ENCODE measurements at regions not wholly inside any gene's neighbourhood (a gene's known extent, or its start where the extent isn't known, plus 50 kb on each side); places are given as distances from the start of the nearest gene placed in this dataset.

DNA sequence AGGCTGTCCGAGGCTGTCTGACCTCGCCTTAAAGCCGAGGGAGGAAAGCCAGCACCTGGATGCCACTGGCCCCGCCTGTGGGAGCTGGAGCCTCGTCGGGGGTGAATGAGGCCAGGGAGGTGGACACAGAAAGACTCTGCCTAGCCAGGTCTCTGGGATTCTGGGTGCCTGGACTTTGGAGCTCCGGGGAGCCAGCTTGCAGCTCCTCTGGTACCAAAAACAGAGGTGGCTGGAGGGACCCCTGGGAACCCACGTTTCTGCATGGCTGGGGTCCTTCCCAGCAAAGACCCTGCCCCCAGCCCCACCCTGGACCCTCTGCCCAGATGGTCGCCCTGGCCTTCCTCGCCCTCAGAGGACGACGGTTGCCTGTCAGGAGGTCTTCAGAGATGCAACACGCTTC, 239.7 kb downstream of the BRD1 start:
- Histone ChIP-seq H3K4me3 (ENCODE audit: low read depth in 2 of 2, low read length in 2 of 2) (no peak overlapping the region), H3K9me3 (ENCODE audit: control insufficient read depth, insufficient read depth, low read depth, low read length) (no peaks in the 10 kb centered on the region), H3K27ac (ENCODE audit: low read length) (no peak overlapping the region), H3K4me1 (ENCODE audit: control insufficient read depth, insufficient read depth, low read length) (no peaks in the 10 kb centered on the region), H3K27me3 (ENCODE audit: control insufficient read depth, insufficient read depth, low read length) (no peaks in the 10 kb centered on the region), H3K36me3 (ENCODE audit: control insufficient read depth, insufficient read depth, low read length) (no peaks in the 10 kb centered on the region)
- DNase-seq (ENCODE audit: low read depth, low spot score), result no peak
- ChIA-PET CTCF (no interaction called here), POLR2A (no interaction called here)
- no peak for ATAC-seq
- in situ Hi-C loops (cut with HindIII; ENCODE audit: low pct_unique_long_range_greater_than_20kb, low sequenced_read_pairs) (no loop called here), intact Hi-C loops (cut with micrococcal nuclease; ENCODE audit: unreplicated experiment) (no loop called here)
- no TSS peak for BruUV-seq (replicated peaks)
- TF ChIP-seq, protein P1, sequence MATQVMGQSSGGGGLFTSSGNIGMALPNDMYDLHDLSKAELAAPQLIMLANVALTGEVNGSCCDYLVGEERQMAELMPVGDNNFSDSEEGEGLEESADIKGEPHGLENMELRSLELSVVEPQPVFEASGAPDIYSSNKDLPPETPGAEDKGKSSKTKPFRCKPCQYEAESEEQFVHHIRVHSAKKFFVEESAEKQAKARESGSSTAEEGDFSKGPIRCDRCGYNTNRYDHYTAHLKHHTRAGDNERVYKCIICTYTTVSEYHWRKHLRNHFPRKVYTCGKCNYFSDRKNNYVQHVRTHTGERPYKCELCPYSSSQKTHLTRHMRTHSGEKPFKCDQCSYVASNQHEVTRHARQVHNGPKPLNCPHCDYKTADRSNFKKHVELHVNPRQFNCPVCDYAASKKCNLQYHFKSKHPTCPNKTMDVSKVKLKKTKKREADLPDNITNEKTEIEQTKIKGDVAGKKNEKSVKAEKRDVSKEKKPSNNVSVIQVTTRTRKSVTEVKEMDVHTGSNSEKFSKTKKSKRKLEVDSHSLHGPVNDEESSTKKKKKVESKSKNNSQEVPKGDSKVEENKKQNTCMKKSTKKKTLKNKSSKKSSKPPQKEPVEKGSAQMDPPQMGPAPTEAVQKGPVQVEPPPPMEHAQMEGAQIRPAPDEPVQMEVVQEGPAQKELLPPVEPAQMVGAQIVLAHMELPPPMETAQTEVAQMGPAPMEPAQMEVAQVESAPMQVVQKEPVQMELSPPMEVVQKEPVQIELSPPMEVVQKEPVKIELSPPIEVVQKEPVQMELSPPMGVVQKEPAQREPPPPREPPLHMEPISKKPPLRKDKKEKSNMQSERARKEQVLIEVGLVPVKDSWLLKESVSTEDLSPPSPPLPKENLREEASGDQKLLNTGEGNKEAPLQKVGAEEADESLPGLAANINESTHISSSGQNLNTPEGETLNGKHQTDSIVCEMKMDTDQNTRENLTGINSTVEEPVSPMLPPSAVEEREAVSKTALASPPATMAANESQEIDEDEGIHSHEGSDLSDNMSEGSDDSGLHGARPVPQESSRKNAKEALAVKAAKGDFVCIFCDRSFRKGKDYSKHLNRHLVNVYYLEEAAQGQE (IDR thresholded peaks at IDR 0.05; ENCODE audit: insufficient read depth in 1 of 2, low read depth in 2 of 2, low read length in 1 of 2), result no peak
- TF ChIP-seq, protein P2, sequence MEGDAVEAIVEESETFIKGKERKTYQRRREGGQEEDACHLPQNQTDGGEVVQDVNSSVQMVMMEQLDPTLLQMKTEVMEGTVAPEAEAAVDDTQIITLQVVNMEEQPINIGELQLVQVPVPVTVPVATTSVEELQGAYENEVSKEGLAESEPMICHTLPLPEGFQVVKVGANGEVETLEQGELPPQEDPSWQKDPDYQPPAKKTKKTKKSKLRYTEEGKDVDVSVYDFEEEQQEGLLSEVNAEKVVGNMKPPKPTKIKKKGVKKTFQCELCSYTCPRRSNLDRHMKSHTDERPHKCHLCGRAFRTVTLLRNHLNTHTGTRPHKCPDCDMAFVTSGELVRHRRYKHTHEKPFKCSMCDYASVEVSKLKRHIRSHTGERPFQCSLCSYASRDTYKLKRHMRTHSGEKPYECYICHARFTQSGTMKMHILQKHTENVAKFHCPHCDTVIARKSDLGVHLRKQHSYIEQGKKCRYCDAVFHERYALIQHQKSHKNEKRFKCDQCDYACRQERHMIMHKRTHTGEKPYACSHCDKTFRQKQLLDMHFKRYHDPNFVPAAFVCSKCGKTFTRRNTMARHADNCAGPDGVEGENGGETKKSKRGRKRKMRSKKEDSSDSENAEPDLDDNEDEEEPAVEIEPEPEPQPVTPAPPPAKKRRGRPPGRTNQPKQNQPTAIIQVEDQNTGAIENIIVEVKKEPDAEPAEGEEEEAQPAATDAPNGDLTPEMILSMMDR (IDR thresholded peaks at IDR 0.05), result no peak
- TF ChIP-seq TCF7L2 (IDR thresholded peaks at IDR 0.05; ENCODE audit: low read depth, low read length) (no peak), SIN3A (IDR thresholded peaks at IDR 0.05; ENCODE audit: borderline replicate concordance, insufficient read depth, low read depth, low read length) (no peak), POLR2AphosphoS5 (IDR thresholded peaks at IDR 0.05; ENCODE audit: low read depth, low read length) (no peak)

DNA sequence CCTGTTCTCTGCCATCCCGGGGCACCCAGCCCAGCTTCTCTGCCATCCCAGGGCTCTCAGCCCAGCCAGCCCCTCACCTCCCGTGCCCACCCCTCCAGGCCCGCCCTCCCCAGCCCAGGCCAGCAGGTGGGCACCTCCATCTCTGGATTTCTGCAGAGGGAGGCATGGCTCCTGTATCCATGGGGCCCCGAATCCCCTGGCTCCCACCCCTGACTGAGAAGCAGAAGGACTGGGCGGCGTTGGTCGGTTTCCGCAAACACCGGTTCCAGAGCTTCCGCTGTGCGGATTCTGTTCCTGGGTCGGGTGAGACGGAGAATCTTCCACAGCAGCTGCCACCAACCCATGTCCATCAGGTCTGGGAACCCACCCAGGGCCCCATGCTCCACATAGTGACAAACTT, 240.3 kb downstream of the BRD1 start:
- no peak overlapping the region for H3K27ac ChIP-seq (ENCODE audit: low read length)
- H3K4me3 ChIP-seq (ENCODE audit: low read depth in 2 of 2, low read length in 2 of 2), result no peak overlapping the region
- in situ Hi-C loops (cut with HindIII; ENCODE audit: low pct_unique_long_range_greater_than_20kb, low sequenced_read_pairs) (no loop called here), intact Hi-C loops (cut with micrococcal nuclease; ENCODE audit: unreplicated experiment) (no loop called here)
- no peaks in the 10 kb centered on the region for H3K9me3 ChIP-seq (ENCODE audit: control insufficient read depth, insufficient read depth, low read depth, low read length)
- no peaks in the 10 kb centered on the region for H3K36me3 ChIP-seq (ENCODE audit: control insufficient read depth, insufficient read depth, low read length)
- CTCF ChIA-PET, result no interaction called here
- TF ChIP-seq POLR2AphosphoS5 (IDR thresholded peaks at IDR 0.05; ENCODE audit: low read depth, low read length), result no peak
- no peaks in the 10 kb centered on the region for H3K27me3 ChIP-seq (ENCODE audit: control insufficient read depth, insufficient read depth, low read length)
- no peak for DNase-seq (ENCODE audit: low read depth, low spot score)
- no peak for ATAC-seq
- no TSS peak for BruUV-seq (replicated peaks)
- POLR2A ChIA-PET, result no interaction called here
- no peaks in the 10 kb centered on the region for H3K4me1 ChIP-seq (ENCODE audit: control insufficient read depth, insufficient read depth, low read length)

DNA sequence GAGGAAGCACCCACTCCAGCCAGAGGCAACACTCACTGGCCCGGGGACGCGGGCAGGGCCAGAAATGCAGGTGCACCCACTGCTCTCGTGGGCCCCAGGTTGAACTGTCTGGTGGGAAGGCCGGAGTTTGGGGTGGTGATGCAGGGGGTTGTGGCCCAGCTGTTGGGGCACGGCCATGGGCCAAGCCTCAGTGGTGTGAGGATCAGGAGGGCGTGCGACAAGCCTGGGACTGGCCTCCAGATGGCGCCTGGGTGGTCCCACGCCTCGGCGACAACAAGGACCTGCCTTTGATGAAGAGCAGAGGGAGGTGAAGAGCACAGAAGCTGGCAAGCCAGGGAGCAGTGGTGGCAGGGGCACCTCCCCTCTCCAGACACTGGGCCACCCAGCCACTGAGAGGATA, 240.8 kb downstream of the BRD1 start:
- in situ Hi-C loops (cut with HindIII; ENCODE audit: low pct_unique_long_range_greater_than_20kb, low sequenced_read_pairs), result no loop called here

More for the DNA sequence above, 240.8 kb downstream of the BRD1 start:
- CTCF ChIA-PET, result no interaction called here
- ATAC-seq (no peak), DNase-seq (ENCODE audit: low read depth, low spot score) (no peak)
- H3K9me3 ChIP-seq (ENCODE audit: control insufficient read depth, insufficient read depth, low read depth, low read length), result no peaks in the 10 kb centered on the region
- H3K4me1 ChIP-seq (ENCODE audit: control insufficient read depth, insufficient read depth, low read length), result no peaks in the 10 kb centered on the region
- no TSS peak for BruUV-seq (replicated peaks)
- no peaks in the 10 kb centered on the region for H3K36me3 ChIP-seq (ENCODE audit: control insufficient read depth, insufficient read depth, low read length)
- H3K27ac ChIP-seq (ENCODE audit: low read length), result no peak overlapping the region
- POLR2A ChIA-PET, result no interaction called here
- no peaks in the 10 kb centered on the region for H3K27me3 ChIP-seq (ENCODE audit: control insufficient read depth, insufficient read depth, low read length)
- no peak overlapping the region for H3K4me3 ChIP-seq (ENCODE audit: low read depth in 2 of 2, low read length in 2 of 2)
- intact Hi-C loops (cut with micrococcal nuclease; ENCODE audit: unreplicated experiment), result no loop called here
- TF ChIP-seq POLR2AphosphoS5 (IDR thresholded peaks at IDR 0.05; ENCODE audit: low read depth, low read length) (no peak), TCF7L2 (IDR thresholded peaks at IDR 0.05; ENCODE audit: low read depth, low read length) (no peak), SIN3A (IDR thresholded peaks at IDR 0.05; ENCODE audit: borderline replicate concordance, insufficient read depth, low read depth, low read length) (no peak)
- TF ChIP-seq, protein P1 (IDR thresholded peaks at IDR 0.05; ENCODE audit: insufficient read depth in 1 of 2, low read depth in 2 of 2, low read length in 1 of 2), result no peak
- TF ChIP-seq, protein P2 (IDR thresholded peaks at IDR 0.05), result no peak

All from Panc1 (cell line).